ENCODE measurements at regions not wholly inside any gene's neighbourhood (a gene's known extent, or its start where the extent isn't known, plus 50 kb on each side); places are given as distances from the start of the nearest gene placed in this dataset.

DNA sequence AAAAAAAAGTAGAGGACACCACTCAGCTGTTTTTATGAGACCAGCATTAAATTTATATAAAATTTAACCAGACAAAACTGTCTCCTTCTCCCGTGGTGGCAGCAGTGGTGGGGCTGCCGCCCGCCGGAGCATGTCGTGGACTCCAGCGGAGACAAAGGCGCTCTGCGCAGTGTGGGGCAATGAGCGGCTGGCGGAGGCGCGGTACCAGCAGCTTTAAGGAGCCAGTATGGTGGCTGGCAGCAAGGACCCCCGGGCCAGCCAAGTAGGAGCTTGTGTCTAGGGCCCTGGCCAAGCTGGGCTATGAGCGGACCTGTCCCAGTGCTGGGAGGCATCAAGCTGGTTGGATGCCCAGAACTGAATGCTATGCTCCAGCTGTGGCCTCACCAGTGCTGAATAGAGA lies 2102.9 kb downstream of the NCAM2 start (continued):
- TF ChIP-seq NFYB (CRISPR knock-in tag; conservative IDR thresholded peaks at IDR 0.05; ENCODE audit: low read depth) (no peak), EMX1 (CRISPR knock-in tag; IDR thresholded peaks at IDR 0.05) (no peak), ZNF263 (CRISPR knock-in tag; IDR thresholded peaks at IDR 0.05; ENCODE audit: low read depth) (no peak)
- TF ChIP-seq, protein P1, sequence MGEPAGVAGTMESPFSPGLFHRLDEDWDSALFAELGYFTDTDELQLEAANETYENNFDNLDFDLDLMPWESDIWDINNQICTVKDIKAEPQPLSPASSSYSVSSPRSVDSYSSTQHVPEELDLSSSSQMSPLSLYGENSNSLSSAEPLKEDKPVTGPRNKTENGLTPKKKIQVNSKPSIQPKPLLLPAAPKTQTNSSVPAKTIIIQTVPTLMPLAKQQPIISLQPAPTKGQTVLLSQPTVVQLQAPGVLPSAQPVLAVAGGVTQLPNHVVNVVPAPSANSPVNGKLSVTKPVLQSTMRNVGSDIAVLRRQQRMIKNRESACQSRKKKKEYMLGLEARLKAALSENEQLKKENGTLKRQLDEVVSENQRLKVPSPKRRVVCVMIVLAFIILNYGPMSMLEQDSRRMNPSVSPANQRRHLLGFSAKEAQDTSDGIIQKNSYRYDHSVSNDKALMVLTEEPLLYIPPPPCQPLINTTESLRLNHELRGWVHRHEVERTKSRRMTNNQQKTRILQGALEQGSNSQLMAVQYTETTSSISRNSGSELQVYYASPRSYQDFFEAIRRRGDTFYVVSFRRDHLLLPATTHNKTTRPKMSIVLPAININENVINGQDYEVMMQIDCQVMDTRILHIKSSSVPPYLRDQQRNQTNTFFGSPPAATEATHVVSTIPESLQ (CRISPR knock-in tag; IDR thresholded peaks at IDR 0.05), result no peak

DNA sequence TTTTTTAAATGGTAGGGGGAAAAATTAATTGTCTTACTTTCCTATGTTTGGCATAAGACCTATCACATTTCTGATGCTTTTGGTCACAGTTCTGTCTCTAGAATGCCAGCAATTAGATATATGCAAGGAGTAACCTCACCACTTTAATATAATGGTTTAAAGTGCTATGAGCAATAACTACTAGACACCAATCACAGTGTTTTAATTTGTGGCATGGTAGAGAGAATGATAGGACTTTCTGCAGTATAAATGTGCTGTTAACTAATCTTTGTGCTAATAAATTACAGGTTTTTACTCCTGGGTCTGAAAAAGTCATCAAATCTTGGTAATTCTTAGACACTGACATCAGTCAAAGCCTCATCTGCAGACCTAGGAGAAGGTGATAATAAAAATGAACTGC lies 2110.3 kb downstream of the NCAM2 start:
- Mint-ChIP-seq H3K36me3 (no peaks in the 10 kb centered on the region), H3K9me3 (peaks cover 18% of the 10 kb centered on the region), H3K27ac (no peak overlapping the region), H3K4me1 (peaks cover 4% of the 10 kb centered on the region), H3K27me3 (ENCODE audit: low read depth) (no peaks in the 10 kb centered on the region), H3K4me3 (no peak overlapping the region)
- ChIA-PET POLR2A (no interaction called here), CTCF (no interaction called here)
- ATAC-seq (no peak), DNase-seq (ENCODE audit: low spot score) (no peak)
- TF ChIP-seq SMAD3 (CRISPR knock-in tag; IDR thresholded peaks at IDR 0.05; ENCODE audit: borderline replicate concordance) (no peak), NR1H2 (CRISPR knock-in tag; IDR thresholded peaks at IDR 0.05) (no peak), ESRRA (CRISPR knock-in tag; IDR thresholded peaks at IDR 0.05; ENCODE audit: borderline replicate concordance) (no peak), KAT7 (CRISPR knock-in tag; IDR thresholded peaks at IDR 0.05; ENCODE audit: borderline replicate concordance) (no peak), SP1 (CRISPR knock-in tag; conservative IDR thresholded peaks at IDR 0.05) (no peak), MYBL2 (CRISPR knock-in tag; IDR thresholded peaks at IDR 0.05) (no peak), ELF4 (CRISPR knock-in tag; IDR thresholded peaks at IDR 0.05; ENCODE audit: low read depth) (no peak), GABPB1 (CRISPR knock-in tag; IDR thresholded peaks at IDR 0.05) (no peak), GRHL2 (CRISPR knock-in tag; IDR thresholded peaks at IDR 0.05; ENCODE audit: insufficient replicate concordance, severe bottlenecking) (no peak), ZNF317 (CRISPR knock-in tag; IDR thresholded peaks at IDR 0.05; ENCODE audit: borderline replicate concordance, low read depth) (no peak), ZNF396 (CRISPR knock-in tag; IDR thresholded peaks at IDR 0.05; ENCODE audit: borderline replicate concordance) (no peak), ZNF232 (CRISPR knock-in tag; IDR thresholded peaks at IDR 0.05) (no peak), ZNF138 (CRISPR knock-in tag; conservative IDR thresholded peaks at IDR 0.05) (no peak), SOX15 (CRISPR knock-in tag; IDR thresholded peaks at IDR 0.05) (no peak)
- TF ChIP-seq, protein P2, sequence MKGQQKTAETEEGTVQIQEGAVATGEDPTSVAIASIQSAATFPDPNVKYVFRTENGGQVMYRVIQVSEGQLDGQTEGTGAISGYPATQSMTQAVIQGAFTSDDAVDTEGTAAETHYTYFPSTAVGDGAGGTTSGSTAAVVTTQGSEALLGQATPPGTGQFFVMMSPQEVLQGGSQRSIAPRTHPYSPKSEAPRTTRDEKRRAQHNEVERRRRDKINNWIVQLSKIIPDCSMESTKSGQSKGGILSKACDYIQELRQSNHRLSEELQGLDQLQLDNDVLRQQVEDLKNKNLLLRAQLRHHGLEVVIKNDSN (CRISPR knock-in tag; IDR thresholded peaks at IDR 0.05), result no peak
- TF ChIP-seq, protein P1 (CRISPR knock-in tag; IDR thresholded peaks at IDR 0.05), result no peak
- TF ChIP-seq, protein P3, sequence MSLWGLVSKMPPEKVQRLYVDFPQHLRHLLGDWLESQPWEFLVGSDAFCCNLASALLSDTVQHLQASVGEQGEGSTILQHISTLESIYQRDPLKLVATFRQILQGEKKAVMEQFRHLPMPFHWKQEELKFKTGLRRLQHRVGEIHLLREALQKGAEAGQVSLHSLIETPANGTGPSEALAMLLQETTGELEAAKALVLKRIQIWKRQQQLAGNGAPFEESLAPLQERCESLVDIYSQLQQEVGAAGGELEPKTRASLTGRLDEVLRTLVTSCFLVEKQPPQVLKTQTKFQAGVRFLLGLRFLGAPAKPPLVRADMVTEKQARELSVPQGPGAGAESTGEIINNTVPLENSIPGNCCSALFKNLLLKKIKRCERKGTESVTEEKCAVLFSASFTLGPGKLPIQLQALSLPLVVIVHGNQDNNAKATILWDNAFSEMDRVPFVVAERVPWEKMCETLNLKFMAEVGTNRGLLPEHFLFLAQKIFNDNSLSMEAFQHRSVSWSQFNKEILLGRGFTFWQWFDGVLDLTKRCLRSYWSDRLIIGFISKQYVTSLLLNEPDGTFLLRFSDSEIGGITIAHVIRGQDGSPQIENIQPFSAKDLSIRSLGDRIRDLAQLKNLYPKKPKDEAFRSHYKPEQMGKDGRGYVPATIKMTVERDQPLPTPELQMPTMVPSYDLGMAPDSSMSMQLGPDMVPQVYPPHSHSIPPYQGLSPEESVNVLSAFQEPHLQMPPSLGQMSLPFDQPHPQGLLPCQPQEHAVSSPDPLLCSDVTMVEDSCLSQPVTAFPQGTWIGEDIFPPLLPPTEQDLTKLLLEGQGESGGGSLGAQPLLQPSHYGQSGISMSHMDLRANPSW (CRISPR knock-in tag; conservative IDR thresholded peaks at IDR 0.05; ENCODE audit: low read depth), result no peak
- TF ChIP-seq, protein P4, sequence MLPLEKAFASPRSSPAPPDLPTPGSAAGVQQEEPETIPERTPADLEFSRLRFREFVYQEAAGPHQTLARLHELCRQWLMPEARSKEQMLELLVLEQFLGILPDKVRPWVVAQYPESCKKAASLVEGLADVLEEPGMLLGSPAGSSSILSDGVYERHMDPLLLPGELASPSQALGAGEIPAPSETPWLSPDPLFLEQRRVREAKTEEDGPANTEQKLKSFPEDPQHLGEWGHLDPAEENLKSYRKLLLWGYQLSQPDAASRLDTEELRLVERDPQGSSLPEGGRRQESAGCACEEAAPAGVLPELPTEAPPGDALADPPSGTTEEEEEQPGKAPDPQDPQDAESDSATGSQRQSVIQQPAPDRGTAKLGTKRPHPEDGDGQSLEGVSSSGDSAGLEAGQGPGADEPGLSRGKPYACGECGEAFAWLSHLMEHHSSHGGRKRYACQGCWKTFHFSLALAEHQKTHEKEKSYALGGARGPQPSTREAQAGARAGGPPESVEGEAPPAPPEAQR (CRISPR knock-in tag; IDR thresholded peaks at IDR 0.05), result no peak
- TF ChIP-seq, protein P5, sequence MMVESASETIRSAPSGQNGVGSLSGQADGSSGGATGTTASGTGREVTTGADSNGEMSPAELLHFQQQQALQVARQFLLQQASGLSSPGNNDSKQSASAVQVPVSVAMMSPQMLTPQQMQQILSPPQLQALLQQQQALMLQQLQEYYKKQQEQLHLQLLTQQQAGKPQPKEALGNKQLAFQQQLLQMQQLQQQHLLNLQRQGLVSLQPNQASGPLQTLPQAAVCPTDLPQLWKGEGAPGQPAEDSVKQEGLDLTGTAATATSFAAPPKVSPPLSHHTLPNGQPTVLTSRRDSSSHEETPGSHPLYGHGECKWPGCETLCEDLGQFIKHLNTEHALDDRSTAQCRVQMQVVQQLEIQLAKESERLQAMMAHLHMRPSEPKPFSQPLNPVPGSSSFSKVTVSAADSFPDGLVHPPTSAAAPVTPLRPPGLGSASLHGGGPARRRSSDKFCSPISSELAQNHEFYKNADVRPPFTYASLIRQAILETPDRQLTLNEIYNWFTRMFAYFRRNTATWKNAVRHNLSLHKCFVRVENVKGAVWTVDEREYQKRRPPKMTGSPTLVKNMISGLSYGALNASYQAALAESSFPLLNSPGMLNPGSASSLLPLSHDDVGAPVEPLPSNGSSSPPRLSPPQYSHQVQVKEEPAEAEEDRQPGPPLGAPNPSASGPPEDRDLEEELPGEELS (CRISPR knock-in tag; IDR thresholded peaks at IDR 0.05), result no peak

All from WTC11 (cell line).